ENCODE measurements at regions not wholly inside any gene's neighbourhood (a gene's known extent, or its start where the extent isn't known, plus 50 kb on each side); places are given as distances from the start of the nearest gene placed in this dataset.
"Not testable (repeated sequence)": the region's sequence is repeated elsewhere in the genome, so short reads cannot be mapped to it uniquely, and the experiment has no call there.

GRCh38 chr7:122248472-122248871, 56.1 kb downstream of the FEZF1 start:
- no peak for TF ChIP-seq CTCF (IDR thresholded peaks at IDR 0.05; ENCODE audit: unreplicated experiment)
- H3K36me3 Mint-ChIP-seq (ENCODE audit: insufficient read depth, unreplicated experiment), result no peaks in the 10 kb centered on the region
- H3K9me3 Mint-ChIP-seq (ENCODE audit: low read depth, unreplicated experiment), result no peaks in the 10 kb centered on the region
- no peaks in the 10 kb centered on the region for H3K27me3 Mint-ChIP-seq (ENCODE audit: unreplicated experiment)
- H3K27ac Mint-ChIP-seq (ENCODE audit: unreplicated experiment), result no peak overlapping the region
- no peaks in the 10 kb centered on the region for H3K4me1 Mint-ChIP-seq (ENCODE audit: low read depth, unreplicated experiment)
- BruUV-seq (replicated peaks), result no TSS peak
- intact Hi-C loops (cut with micrococcal nuclease; ENCODE audit: unreplicated experiment), result no loop called here
- CTCF ChIA-PET, result no interaction called here
- no peak overlapping the region for H3K4me3 Mint-ChIP-seq (ENCODE audit: low read depth, unreplicated experiment)
- DNase-seq, result no peak

GRCh38 chr7:122238729-122239128, 65.8 kb downstream of the FEZF1 start:
- peak; percentile 42 for DNase-seq
- H3K9me3 Mint-ChIP-seq (ENCODE audit: low read depth, unreplicated experiment); BruUV-seq (replicated peaks); CTCF ChIA-PET; H3K4me1 Mint-ChIP-seq (ENCODE audit: low read depth, unreplicated experiment); intact Hi-C loops (cut with micrococcal nuclease; ENCODE audit: unreplicated experiment); H3K36me3 Mint-ChIP-seq (ENCODE audit: insufficient read depth, unreplicated experiment); H3K27me3 Mint-ChIP-seq (ENCODE audit: unreplicated experiment): not testable (repeated sequence)
- H3K4me3 Mint-ChIP-seq (ENCODE audit: low read depth, unreplicated experiment), result peak overlapping the region; percentile 89
- H3K27ac Mint-ChIP-seq (ENCODE audit: unreplicated experiment), result peak overlapping the region; percentile 91

DNA sequence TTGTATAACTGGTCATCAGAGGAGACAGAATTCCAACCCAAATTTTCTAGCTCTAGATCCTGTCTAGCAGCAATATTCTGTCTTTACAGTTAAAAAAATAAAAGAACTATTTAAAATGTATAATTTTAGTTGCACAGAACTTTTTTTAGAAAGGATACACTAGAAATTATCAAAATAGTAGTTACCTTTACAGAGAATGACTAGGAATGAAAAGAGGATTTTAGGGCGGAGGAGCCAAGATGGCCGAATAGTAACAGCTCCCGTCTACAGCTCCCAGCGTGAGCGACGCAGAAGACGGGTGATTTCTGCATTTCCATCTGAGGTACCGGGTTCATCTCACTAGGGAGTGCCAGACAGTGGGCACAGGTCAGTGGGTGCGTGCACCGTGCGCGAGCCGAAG, 66.3 kb downstream of the FEZF1 start:
- peak overlapping the region; percentile 91 for H3K27ac Mint-ChIP-seq (ENCODE audit: unreplicated experiment)
- H3K4me1 Mint-ChIP-seq (ENCODE audit: low read depth, unreplicated experiment); H3K9me3 Mint-ChIP-seq (ENCODE audit: low read depth, unreplicated experiment); H3K27me3 Mint-ChIP-seq (ENCODE audit: unreplicated experiment); H3K36me3 Mint-ChIP-seq (ENCODE audit: insufficient read depth, unreplicated experiment); intact Hi-C loops (cut with micrococcal nuclease; ENCODE audit: unreplicated experiment): not testable (repeated sequence)
- H3K4me3 Mint-ChIP-seq (ENCODE audit: low read depth, unreplicated experiment), result peak overlapping the region; percentile 89
- BruUV-seq (replicated peaks), result TSS peak; percentile 48
- CTCF ChIA-PET, result interaction anchor here (0.7 to 0.8 kb wide), 2 partner anchors 89 to 267 kb away, joined by 3 read pairs; no protein-coding TSS in a partner anchor
- peak; percentile 2 for DNase-seq

GRCh38 chr7:122225874-122226273, 78.7 kb downstream of the FEZF1 start:
- no peaks in the 10 kb centered on the region for H3K9me3 Mint-ChIP-seq (ENCODE audit: low read depth, unreplicated experiment)
- H3K27ac Mint-ChIP-seq (ENCODE audit: unreplicated experiment), result no peak overlapping the region
- DNase-seq, result no peak
- H3K4me1 Mint-ChIP-seq (ENCODE audit: low read depth, unreplicated experiment), result no peaks in the 10 kb centered on the region
- H3K36me3 Mint-ChIP-seq (ENCODE audit: insufficient read depth, unreplicated experiment), result no peaks in the 10 kb centered on the region
- BruUV-seq (replicated peaks), result no TSS peak
- no peak for TF ChIP-seq CTCF (IDR thresholded peaks at IDR 0.05; ENCODE audit: unreplicated experiment)
- CTCF ChIA-PET, result no interaction called here
- intact Hi-C loops (cut with micrococcal nuclease; ENCODE audit: unreplicated experiment), result no loop called here
- H3K27me3 Mint-ChIP-seq (ENCODE audit: unreplicated experiment), result no peaks in the 10 kb centered on the region
- H3K4me3 Mint-ChIP-seq (ENCODE audit: low read depth, unreplicated experiment), result no peak overlapping the region

DNA sequence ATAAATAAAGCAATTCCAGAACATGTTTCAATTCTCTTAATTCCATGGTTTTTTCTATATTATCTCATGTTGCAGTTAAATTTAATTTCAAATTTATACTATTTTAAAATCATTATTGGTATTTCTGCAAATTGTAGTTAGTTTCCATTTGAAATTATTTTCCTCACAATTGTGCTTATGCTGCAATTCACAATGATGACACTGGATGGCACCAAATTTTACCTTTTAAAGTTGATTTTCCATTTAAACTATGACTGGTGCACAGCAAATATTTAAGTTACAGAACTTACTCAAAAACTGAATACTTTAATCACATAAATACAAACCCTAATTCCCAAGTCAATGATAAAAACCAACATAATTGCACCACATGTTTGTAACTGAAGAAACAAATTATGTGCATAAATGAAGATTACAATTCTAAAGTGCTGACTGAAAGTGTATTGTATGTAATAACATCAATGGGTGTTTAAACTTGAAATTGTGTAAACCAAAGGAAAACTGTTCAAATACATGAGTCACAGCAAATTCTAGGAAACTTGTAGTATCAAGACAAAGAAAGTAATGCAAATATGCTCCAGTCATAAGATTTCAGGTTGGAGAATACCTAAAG, 75.3 kb upstream of the AASS start:
- CTCF ChIA-PET, result interaction anchor here (1.6 kb wide), 2 partner anchors 309 to 314 kb away, joined by 3 to 8 read pairs; no protein-coding TSS in a partner anchor
- Mint-ChIP-seq H3K27ac (ENCODE audit: unreplicated experiment) (no peak overlapping the region), H3K4me1 (ENCODE audit: low read depth, unreplicated experiment) (peaks cover 8% of the 10 kb centered on the region), H3K9me3 (ENCODE audit: low read depth, unreplicated experiment) (no peaks in the 10 kb centered on the region), H3K4me3 (ENCODE audit: low read depth, unreplicated experiment) (no peak overlapping the region), H3K27me3 (ENCODE audit: unreplicated experiment) (no peaks in the 10 kb centered on the region), H3K36me3 (ENCODE audit: insufficient read depth, unreplicated experiment) (no peaks in the 10 kb centered on the region)
- intact Hi-C loops (cut with micrococcal nuclease; ENCODE audit: unreplicated experiment), result loop anchor here (1.0 to 5.0 kb wide), 3 partner anchors 127 to 310 kb away; no protein-coding TSS in a partner anchor
- peak; percentile 32 for TF ChIP-seq CTCF (IDR thresholded peaks at IDR 0.05; ENCODE audit: unreplicated experiment)
- peak; percentile 10 for DNase-seq
- no TSS peak for BruUV-seq (replicated peaks)
